PC-3 (cell line): ENCODE measurements at regions not wholly inside any gene's neighbourhood (a gene's known extent, or its start where the extent isn't known, plus 50 kb on each side); places are given as distances from the start of the nearest gene placed in this dataset.
A peak's percentile ranks its signal among the peaks of the same experiment; 100 is the strongest.

Experiments used
- ATAC-seq: fragments of 200-7000 bp; cut with Tn5 transposase; 2 replicates; pipeline ENCODE4 v1.9.1; 2020; ENCODE audit warnings: mild to moderate bottlenecking, moderate library complexity
- BruUV-seq: library from RNA; stranded (reverse); fragments of 400-500 nt; replicated peaks from 2 replicates; lab custom pipeline; 2021; lab: Mats Ljungman, UMichigan
- CTCF ChIA-PET: fragments of 300-600 bp; sonication (Branson Sonifier 250); formaldehyde crosslinking; loops from one replicate; lab custom pipeline; 2022; ENCODE audit warnings: antibody characterized with exemption; lab: Charles Lee
- POLR2A ChIA-PET: fragments of 300-600 bp; sonication (Branson Sonifier 250); formaldehyde crosslinking; loops from one replicate; lab custom pipeline; 2022; ENCODE audit warnings: antibody characterized with exemption; ENCODE audit not compliant: unreplicated experiment; lab: Charles Lee
- DNase-seq: peaks from one replicate; pipeline ENCODE4 v3.0.0-alpha.2; 2015
- H2AFZ ChIP-seq: fragments of 300-600 bp; sonication (generic); 2 replicates; pipeline ENCODE4 v1.6.0; 2016; ENCODE audit warnings: antibody characterized with exemption, low read length
- H3F3A ChIP-seq: fragments of 300-600 bp; sonication (generic); one replicate; pipeline ENCODE4 v1.6.0; 2017; ENCODE audit warnings: antibody characterized with exemption, low read length, control low read depth, mild to moderate bottlenecking; ENCODE audit not compliant: unreplicated experiment
- H3K27ac ChIP-seq: fragments of 300-600 bp; sonication (generic); 2 replicates; pipeline ENCODE4 v1.5.1; 2016; ENCODE audit warnings: mild to moderate bottlenecking, low read length
- H3K27me3 ChIP-seq: fragments of 300-600 bp; sonication (generic); 2 replicates; pipeline ENCODE4 v1.6.1; 2016; ENCODE audit warnings: low read length, mixed read lengths
- H3K36me3 ChIP-seq: fragments of 300-600 bp; sonication (generic); 2 replicates; pipeline ENCODE4 v1.6.1; 2016; ENCODE audit warnings: low read depth, mixed run types, low read length, mixed read lengths
- H3K4me1 ChIP-seq: fragments of 300-600 bp; sonication (generic); 2 replicates; pipeline ENCODE4 v1.5.1; 2016; ENCODE audit warnings: low read length; ENCODE audit not compliant: insufficient read depth
- H3K4me2 ChIP-seq: fragments of 300-600 bp; sonication (generic); 2 replicates; pipeline ENCODE4 v1.6.0; 2016; ENCODE audit warnings: low read length
- H3K4me3 ChIP-seq: fragments of 300-600 bp; sonication (generic); 2 replicates; pipeline ENCODE4 v1.5.1; 2016; ENCODE audit warnings: mild to moderate bottlenecking, low read length, mixed read lengths
- H3K79me2 ChIP-seq: fragments of 300-600 bp; sonication (generic); 2 replicates; pipeline ENCODE4 v1.6.1; 2017; ENCODE audit warnings: low read length, mixed read lengths
- H3K9ac ChIP-seq: fragments of 300-600 bp; sonication (generic); 2 replicates; pipeline ENCODE4 v1.6.0; 2016; ENCODE audit warnings: mild to moderate bottlenecking, low read length
- H3K9me2 ChIP-seq: fragments of 300-600 bp; sonication (generic); replicated peaks from 2 replicates; pipeline ENCODE4 v1.6.1; 2016; ENCODE audit warnings: mixed run types, low read length, mixed read lengths
- H3K9me3 ChIP-seq: fragments of 300-600 bp; sonication (generic); 2 replicates; pipeline ENCODE4 v1.6.1; 2016; ENCODE audit warnings: low read length, mixed read lengths
- H4K20me1 ChIP-seq: fragments of 300-600 bp; sonication (generic); 2 replicates; pipeline ENCODE4 v1.6.1; 2016; ENCODE audit warnings: low read length, mixed read lengths
- EZH2 ChIP-seq: fragments of 300-600 bp; sonication (generic); IDR thresholded peaks from one replicate; pipeline ENCODE4 v1.6.1; 2017; ENCODE audit warnings: antibody characterized with exemption, mild to moderate bottlenecking, low read length; ENCODE audit not compliant: unreplicated experiment
- EZH2phosphoT487 ChIP-seq: fragments of 300-600 bp; sonication (generic); IDR thresholded peaks from 2 replicates; pipeline ENCODE4 v1.6.1; 2018; ENCODE audit warnings: mild to moderate bottlenecking, antibody characterized with exemption, low read length, borderline replicate concordance
- intact Hi-C: fragments of 100-400 bp; cut with micrococcal nuclease; formaldehyde crosslinking; loops from 2 replicates; pipeline ENCODE4 v1.9.0; 2023
- TF ChIP-seq, protein P1 (sequence below): fragments of 300-600 bp; sonication (generic); conservative IDR thresholded peaks from 2 replicates; pipeline ENCODE4 v1.5.1; 2017; ENCODE audit warnings: antibody characterized with exemption, low read depth, mild to moderate bottlenecking, low read length

DNA sequence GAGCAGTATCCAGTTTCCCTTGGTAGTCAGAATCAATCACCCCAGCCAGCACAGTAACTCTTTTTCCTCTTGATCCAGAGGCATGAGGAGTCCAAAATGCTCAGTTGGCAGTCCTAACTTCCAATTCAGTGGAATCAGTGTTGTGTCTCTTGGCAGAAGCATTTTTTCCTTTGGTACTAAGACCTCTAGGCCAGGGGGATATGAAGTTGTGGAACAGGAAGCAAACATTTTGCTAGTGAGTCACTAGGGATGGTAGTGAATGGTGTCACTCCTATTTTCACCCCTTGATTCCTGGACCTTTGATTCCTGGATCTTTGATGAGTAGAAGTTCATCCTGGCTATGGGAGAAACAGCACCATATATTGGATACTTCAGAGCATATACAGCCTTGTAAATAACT lies 70.5 kb upstream of the ALDH1A3 start:
- ChIA-PET POLR2A (no interaction called here), CTCF (no interaction called here)
- Histone ChIP-seq H3K4me1 (peaks cover 6% of the 10 kb centered on the region; the same call in 1 of the 2 replicates), H3K4me2 (no peak overlapping the region), H3K27me3 (no peaks in the 10 kb centered on the region), H3K9me2 (no peaks in the 10 kb centered on the region), H3K4me3 (no peak overlapping the region), H3K9ac (no peak overlapping the region), H3K9me3 (no peaks in the 10 kb centered on the region), H3F3A (no peaks in the 10 kb centered on the region), H3K79me2 (no peaks in the 10 kb centered on the region), H2AFZ (no peak overlapping the region), H3K27ac (no peak overlapping the region), H3K36me3 (no peaks in the 10 kb centered on the region), H4K20me1 (no peaks in the 10 kb centered on the region)
- TF ChIP-seq, protein P1, sequence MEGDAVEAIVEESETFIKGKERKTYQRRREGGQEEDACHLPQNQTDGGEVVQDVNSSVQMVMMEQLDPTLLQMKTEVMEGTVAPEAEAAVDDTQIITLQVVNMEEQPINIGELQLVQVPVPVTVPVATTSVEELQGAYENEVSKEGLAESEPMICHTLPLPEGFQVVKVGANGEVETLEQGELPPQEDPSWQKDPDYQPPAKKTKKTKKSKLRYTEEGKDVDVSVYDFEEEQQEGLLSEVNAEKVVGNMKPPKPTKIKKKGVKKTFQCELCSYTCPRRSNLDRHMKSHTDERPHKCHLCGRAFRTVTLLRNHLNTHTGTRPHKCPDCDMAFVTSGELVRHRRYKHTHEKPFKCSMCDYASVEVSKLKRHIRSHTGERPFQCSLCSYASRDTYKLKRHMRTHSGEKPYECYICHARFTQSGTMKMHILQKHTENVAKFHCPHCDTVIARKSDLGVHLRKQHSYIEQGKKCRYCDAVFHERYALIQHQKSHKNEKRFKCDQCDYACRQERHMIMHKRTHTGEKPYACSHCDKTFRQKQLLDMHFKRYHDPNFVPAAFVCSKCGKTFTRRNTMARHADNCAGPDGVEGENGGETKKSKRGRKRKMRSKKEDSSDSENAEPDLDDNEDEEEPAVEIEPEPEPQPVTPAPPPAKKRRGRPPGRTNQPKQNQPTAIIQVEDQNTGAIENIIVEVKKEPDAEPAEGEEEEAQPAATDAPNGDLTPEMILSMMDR = no peak
- TF ChIP-seq EZH2phosphoT487 (no peak), EZH2 (no peak)
- no TSS peak for BruUV-seq
- intact Hi-C loops = no loop called here
- ATAC-seq (peak; percentile 51), DNase-seq (peak; percentile 38)

- no peaks in the 10 kb centered on the region for H3F3A ChIP-seq
- H3K9ac ChIP-seq = no peak overlapping the region
- ATAC-seq (no peak), DNase-seq (no peak)
- H3K27me3 ChIP-seq = no peaks in the 10 kb centered on the region
- intact Hi-C loops = no loop called here
- ChIA-PET POLR2A (no interaction called here), CTCF (no interaction called here)
- H3K27ac ChIP-seq = no peak overlapping the region
- no peak overlapping the region for H3K4me2 ChIP-seq
- H3K79me2 ChIP-seq = no peaks in the 10 kb centered on the region
- H3K9me2 ChIP-seq = no peaks in the 10 kb centered on the region
- BruUV-seq = no TSS peak
- H3K9me3 ChIP-seq = no peaks in the 10 kb centered on the region
- H3K4me3 ChIP-seq = no peak overlapping the region
- no peak overlapping the region for H2AFZ ChIP-seq
- no peaks in the 10 kb centered on the region for H4K20me1 ChIP-seq
- TF ChIP-seq, protein P1 = no peak
- TF ChIP-seq EZH2phosphoT487 = no peak
- TF ChIP-seq EZH2 = no peak
- H3K4me1 ChIP-seq = peaks cover 6% of the 10 kb centered on the region; the same call in 1 of the 2 replicates
- no peaks in the 10 kb centered on the region for H3K36me3 ChIP-seq
Measured at GRCh38 chr15:100809587-100809986, 70.0 kb upstream of the ALDH1A3 start.

DNA sequence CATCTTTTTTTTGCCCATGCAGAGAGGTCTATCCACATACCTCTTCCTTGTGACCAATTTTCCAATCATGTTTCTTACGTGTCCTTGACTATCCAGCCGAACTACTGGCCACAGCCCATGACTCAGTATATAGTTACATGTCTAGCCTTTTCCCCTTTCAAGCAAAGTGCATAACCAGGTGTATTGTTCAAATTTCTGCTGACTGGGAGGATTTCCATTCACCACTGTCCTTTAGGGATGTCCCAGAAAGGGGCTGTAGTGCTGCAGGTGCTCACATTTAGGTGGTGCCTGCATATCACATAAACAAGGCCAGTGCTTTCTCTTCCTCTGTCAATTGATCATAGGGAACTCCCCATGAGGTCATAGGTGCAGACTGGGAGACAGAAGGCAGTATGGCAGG lies 69.4 kb upstream of the ALDH1A3 start:
- intact Hi-C loops = no loop called here
- POLR2A ChIA-PET = no interaction called here

More for the DNA sequence above, 69.4 kb upstream of the ALDH1A3 start:
- Histone ChIP-seq H4K20me1 (no peaks in the 10 kb centered on the region), H2AFZ (no peak overlapping the region), H3K9me3 (no peaks in the 10 kb centered on the region), H3K79me2 (no peaks in the 10 kb centered on the region), H3K36me3 (no peaks in the 10 kb centered on the region), H3K9ac (no peak overlapping the region), H3F3A (no peaks in the 10 kb centered on the region), H3K4me1 (peaks cover 6% of the 10 kb centered on the region; the same call in 1 of the 2 replicates), H3K4me3 (no peak overlapping the region), H3K27me3 (no peaks in the 10 kb centered on the region), H3K4me2 (no peak overlapping the region), H3K9me2 (no peaks in the 10 kb centered on the region), H3K27ac (no peak overlapping the region)
- DNase-seq (no peak), ATAC-seq (no peak)
- TF ChIP-seq, protein P1 = no peak
- TF ChIP-seq EZH2 = no peak
- TF ChIP-seq EZH2phosphoT487 = no peak
- CTCF ChIA-PET = interaction anchor here (0.5 kb wide), 1 partner anchor 1572 kb away, joined by 6 read pairs; no protein-coding TSS in a partner anchor
- no TSS peak for BruUV-seq
